HepG2 (cell line): ENCODE measurements at regions not wholly inside any gene's neighbourhood (a gene's known extent, or its start where the extent isn't known, plus 50 kb on each side); places are given as distances from the start of the nearest gene placed in this dataset.

Experiments used
- MEIS2 ChIP-seq: sonication (generic); formaldehyde crosslinking; IDR thresholded peaks from 2 replicates; pipeline ENCODE4 v1.9.0; 2021; ENCODE audit warnings: mild to moderate bottlenecking, missing genetic modification reagents
- RNF2 ChIP-seq: fragments of 450-650 bp; conservative IDR thresholded peaks from 2 replicates; pipeline ENCODE4 v1.6.1; 2016; ENCODE audit warnings: low read depth
- TEAD2 ChIP-seq: sonication (generic); formaldehyde crosslinking; IDR thresholded peaks from 2 replicates; pipeline ENCODE4 v1.9.0; 2021; ENCODE audit warnings: missing genetic modification reagents
- ZNF629 ChIP-seq: sonication (generic); formaldehyde crosslinking; conservative IDR thresholded peaks from 2 replicates; pipeline ENCODE4 v1.5.0; 2020; ENCODE audit warnings: missing genetic modification reagents
- TF ChIP-seq, protein P1 (sequence below): sonication (generic); formaldehyde crosslinking; IDR thresholded peaks from 2 replicates; pipeline ENCODE4 v1.8.0; 2022; ENCODE audit warnings: mild to moderate bottlenecking, missing genetic modification reagents

DNA sequence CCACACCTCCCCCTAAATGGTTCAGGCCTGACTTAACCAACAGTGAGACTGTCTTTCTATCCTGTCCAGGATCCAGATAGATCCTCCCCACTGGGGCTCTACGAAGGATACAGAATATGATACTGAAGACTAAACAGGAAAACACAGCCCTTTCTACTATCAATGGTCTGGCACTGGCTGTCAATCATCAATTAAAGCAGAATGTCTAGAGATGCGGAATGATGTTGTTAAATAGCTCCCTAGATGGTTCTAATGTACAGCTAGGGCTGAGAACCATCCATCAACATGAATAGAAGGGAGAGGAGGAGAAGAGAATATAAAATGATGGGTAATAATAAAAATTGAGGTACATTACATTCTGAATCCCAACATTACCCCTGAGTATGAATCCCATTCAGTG lies 314.3 kb upstream of the CELF2 start:
- TF ChIP-seq MEIS2 (CRISPR knock-in tag) (no peak), RNF2 (no peak), ZNF629 (CRISPR knock-in tag) (no peak), TEAD2 (no peak)
- TF ChIP-seq, protein P1, sequence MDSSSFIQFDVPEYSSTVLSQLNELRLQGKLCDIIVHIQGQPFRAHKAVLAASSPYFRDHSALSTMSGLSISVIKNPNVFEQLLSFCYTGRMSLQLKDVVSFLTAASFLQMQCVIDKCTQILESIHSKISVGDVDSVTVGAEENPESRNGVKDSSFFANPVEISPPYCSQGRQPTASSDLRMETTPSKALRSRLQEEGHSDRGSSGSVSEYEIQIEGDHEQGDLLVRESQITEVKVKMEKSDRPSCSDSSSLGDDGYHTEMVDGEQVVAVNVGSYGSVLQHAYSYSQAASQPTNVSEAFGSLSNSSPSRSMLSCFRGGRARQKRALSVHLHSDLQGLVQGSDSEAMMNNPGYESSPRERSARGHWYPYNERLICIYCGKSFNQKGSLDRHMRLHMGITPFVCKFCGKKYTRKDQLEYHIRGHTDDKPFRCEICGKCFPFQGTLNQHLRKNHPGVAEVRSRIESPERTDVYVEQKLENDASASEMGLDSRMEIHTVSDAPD (CRISPR knock-in tag) = no peak
